CD4-positive, alpha-beta T cell (primary cell): ENCODE measurements at regions not wholly inside any gene's neighbourhood (a gene's known extent, or its start where the extent isn't known, plus 50 kb on each side); places are given as distances from the start of the nearest gene placed in this dataset.

Experiments
- ATAC-seq: fragments of 200-7000 bp; cut with Tn5 transposase; one replicate; pipeline ENCODE4 v1.10.0; 2022; ENCODE audit warnings: mild to moderate bottlenecking; ENCODE audit not compliant: poor library complexity
- CTCF ChIA-PET: fragments of 350-600 bp; sonication (Branson Sonifier 250); formaldehyde crosslinking; loops from one replicate; lab custom pipeline; 2021; ENCODE audit warnings: antibody characterized with exemption, inconsistent platforms; lab: Charles Lee
- POLR2A ChIA-PET: fragments of 350-600 bp; sonication (Branson Sonifier 250); formaldehyde crosslinking; loops from one replicate; lab custom pipeline; 2021; ENCODE audit warnings: antibody characterized with exemption, inconsistent platforms; lab: Charles Lee
- DNase-seq, 14 experiments: peaks; one replicate each; pipeline ENCODE4 v3.0.0-alpha.2; 2013 to 2020; ENCODE audit warnings: mixed read lengths in 2 of 14
- H3K27ac ChIP-seq, 2 donors: one replicate each; pipeline versions ENCODE4 v1.5.1 to v1.7.0; 2013; ENCODE audit warnings: low read length in 2 of 2, low read depth in 1 of 2, mild to moderate bottlenecking in 1 of 2
- H3K27me3 ChIP-seq, 2 experiments: 1 replicate in 1 of 2; 2 replicates in 1 of 2; pipeline versions ENCODE4 v1.6.1 to v1.7.0; 2013; ENCODE audit warnings: low read length in 2 of 2, control low read depth in 1 of 2, mild to moderate bottlenecking in 1 of 2, moderate library complexity in 1 of 2; ENCODE audit not compliant: insufficient read depth in 2 of 2, control insufficient read depth in 1 of 2
- H3K36me3 ChIP-seq: one replicate; pipeline ENCODE4 v1.6.1; 2013; ENCODE audit warnings: low read length, control low read depth; ENCODE audit not compliant: insufficient read depth
- H3K4me1 ChIP-seq: one replicate; pipeline ENCODE4 v1.6.1; 2013; ENCODE audit warnings: low read length, control low read depth; ENCODE audit not compliant: insufficient read depth
- H3K4me3 ChIP-seq: one replicate; pipeline ENCODE4 v1.5.1; 2013; ENCODE audit warnings: mild to moderate bottlenecking, low read length, moderate library complexity
- H3K9me3 ChIP-seq, 2 experiments: 1 replicate in 1 of 2; 2 replicates in 1 of 2; pipeline versions ENCODE4 v1.6.1 to v1.7.0; 2013; ENCODE audit warnings: low read length in 2 of 2, mild to moderate bottlenecking in 2 of 2, control low read depth in 1 of 2, moderate library complexity in 1 of 2; ENCODE audit not compliant: control insufficient read depth in 1 of 2, insufficient read depth in 1 of 2
- H3K27ac Mint-ChIP-seq: one replicate; pipeline ENCODE4 v1.8.0; 2020; ENCODE audit warnings: mixed read lengths
- H3K27me3 Mint-ChIP-seq: one replicate; pipeline ENCODE4 v1.8.0; 2021; ENCODE audit warnings: mixed read lengths
- H3K36me3 Mint-ChIP-seq: one replicate; pipeline ENCODE4 v1.8.0; 2021; ENCODE audit warnings: low read depth, mixed read lengths
- H3K4me1 Mint-ChIP-seq: one replicate; pipeline ENCODE4 v1.8.0; 2021; ENCODE audit warnings: low read depth, mixed read lengths
- H3K4me3 Mint-ChIP-seq: one replicate; pipeline ENCODE4 v1.8.0; 2020; ENCODE audit warnings: mild to moderate bottlenecking, mixed read lengths
- H3K9me3 Mint-ChIP-seq: one replicate; pipeline ENCODE4 v1.8.0; 2020; ENCODE audit warnings: mixed read lengths
- CTCF ChIP-seq: fragments of 200-600 bp; IDR thresholded peaks from one replicate; pipeline ENCODE4 v1.8.0; 2022; ENCODE audit warnings: antibody characterized with exemption, mild to moderate bottlenecking
- intact Hi-C, 2 experiments: fragments of 100-400 bp; cut with DNase I in 1 of 2; cut with micrococcal nuclease in 1 of 2; formaldehyde crosslinking; loops; one replicate each; pipeline versions ENCODE4 v1.15.1 to v1.9.0; 2023 to 2025; cut with DNase I, micrococcal nuclease

- H3K27me3 ChIP-seq: no peaks in the 10 kb centered on the region
- no peak for TF ChIP-seq CTCF
- no peaks in the 10 kb centered on the region for H3K36me3 ChIP-seq
- H3K9me3 ChIP-seq: peaks cover 0 to 5% of the 10 kb centered on the region in 2 experiments
- H3K27ac ChIP-seq: no peak overlapping the region
- no peak overlapping the region for H3K4me3 Mint-ChIP-seq
- H3K4me1 Mint-ChIP-seq: no peaks in the 10 kb centered on the region
- ChIA-PET POLR2A (no interaction called here), CTCF (no interaction called here)
- no peaks in the 10 kb centered on the region for H3K27me3 Mint-ChIP-seq
- ATAC-seq (no peak), DNase-seq (no peak)
- intact Hi-C loops: no loop called here
- no peaks in the 10 kb centered on the region for H3K4me1 ChIP-seq
- H3K4me3 ChIP-seq: no peak overlapping the region
- H3K27ac Mint-ChIP-seq: no peak overlapping the region
- peaks cover 6% of the 10 kb centered on the region for H3K9me3 Mint-ChIP-seq
- H3K36me3 Mint-ChIP-seq: no peaks in the 10 kb centered on the region
Measured at GRCh38 chr3:74850381-74850780, 235.9 kb upstream of the CNTN3 start.

GRCh38 chr3:74847093-74847492, 232.6 kb upstream of the CNTN3 start:
- CTCF ChIA-PET: no interaction called here

GRCh38 chr3:74845081-74845480, 230.6 kb upstream of the CNTN3 start:
- no peaks in the 10 kb centered on the region for H3K36me3 ChIP-seq
- Mint-ChIP-seq H3K4me3 (no peak overlapping the region), H3K4me1 (no peaks in the 10 kb centered on the region), H3K27ac (no peak overlapping the region), H3K36me3 (no peaks in the 10 kb centered on the region), H3K27me3 (no peaks in the 10 kb centered on the region), H3K9me3 (peaks cover 9% of the 10 kb centered on the region)
- no peak overlapping the region for H3K4me3 ChIP-seq
- DNase-seq: no peak
- no peak for ATAC-seq
- no peak for TF ChIP-seq CTCF
- no peaks in the 10 kb centered on the region for H3K4me1 ChIP-seq
- no peaks in the 10 kb centered on the region for H3K27me3 ChIP-seq
- intact Hi-C loops: no loop called here
- no peak overlapping the region for H3K27ac ChIP-seq
- CTCF ChIA-PET: no interaction called here
- POLR2A ChIA-PET: no interaction called here
- no peaks in the 10 kb centered on the region for H3K9me3 ChIP-seq

More at GRCh38 chr3:74847093-74847492, 232.6 kb upstream of the CNTN3 start:
- Mint-ChIP-seq H3K9me3 (peaks cover 12% of the 10 kb centered on the region), H3K4me1 (no peaks in the 10 kb centered on the region), H3K36me3 (no peaks in the 10 kb centered on the region), H3K27ac (no peak overlapping the region), H3K27me3 (no peaks in the 10 kb centered on the region), H3K4me3 (no peak overlapping the region)
- no peak for TF ChIP-seq CTCF
- no peak for ATAC-seq
- intact Hi-C loops: no loop called here
- Histone ChIP-seq H3K4me1 (no peaks in the 10 kb centered on the region), H3K4me3 (no peak overlapping the region), H3K27ac (no peak overlapping the region), H3K9me3 (no peaks in the 10 kb centered on the region), H3K36me3 (no peaks in the 10 kb centered on the region), H3K27me3 (no peaks in the 10 kb centered on the region)
- no peak for DNase-seq
- POLR2A ChIA-PET: no interaction called here
